ENCODE measurements at regions not wholly inside any gene's neighbourhood (a gene's known extent, or its start where the extent isn't known, plus 50 kb on each side); places are given as distances from the start of the nearest gene placed in this dataset.

DNA sequence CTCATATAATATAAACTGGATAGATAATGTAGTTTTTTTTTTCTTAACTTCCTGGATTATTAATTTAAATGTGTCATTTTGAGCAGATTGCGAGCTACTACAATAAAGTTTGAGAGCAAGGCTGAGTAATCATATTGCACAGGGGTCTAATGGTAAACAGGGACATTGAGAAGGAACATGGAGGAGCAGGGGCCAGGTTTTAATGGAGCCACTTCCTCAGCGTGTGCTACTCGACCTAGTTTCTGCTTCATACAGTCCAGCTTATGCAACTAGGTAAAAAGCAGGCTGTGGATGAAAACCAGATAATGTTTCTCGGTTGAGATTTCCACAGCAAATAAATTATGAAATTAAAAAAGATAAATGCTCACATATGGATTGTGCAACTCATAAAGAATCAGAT lies 1915.7 kb upstream of the CELF4 start:
- Histone ChIP-seq H3K4me2 (ENCODE audit: control insufficient read depth, insufficient read depth) (no peak overlapping the region), H2AFZ (ENCODE audit: control insufficient read depth, low read depth, low read length) (no peak overlapping the region), H3K9ac (ENCODE audit: control insufficient read depth, insufficient read depth, low read length) (no peak overlapping the region), H3K4me1 (ENCODE audit: control insufficient read depth, insufficient read depth, low read length) (no peaks in the 10 kb centered on the region), H3K36me3 (ENCODE audit: control insufficient read depth in 2 of 2, insufficient read depth in 2 of 2, low read length in 1 of 2) (no peaks in the 10 kb centered on the region), H4K20me1 (ENCODE audit: control insufficient read depth, insufficient read depth) (no peaks in the 10 kb centered on the region), H3K27me3 (replicated peaks in 1 of 2; ENCODE audit: control insufficient read depth in 2 of 2, insufficient read depth in 2 of 2, low read length in 1 of 2) (no peaks in the 10 kb centered on the region), H3K79me2 (ENCODE audit: control insufficient read depth, insufficient read depth, low read length) (no peaks in the 10 kb centered on the region), H3K9me3 (replicated peaks; ENCODE audit: control insufficient read depth, insufficient read depth, low read length) (no peaks in the 10 kb centered on the region), H3K4me3 (no peak overlapping the region), H3K27ac (ENCODE audit: control insufficient read depth, insufficient read depth) (no peak overlapping the region)
- no TSS peak for BruUV-seq (replicated peaks)
- FAIRE-seq (no peak), ATAC-seq (no peak), DNase-seq (ENCODE audit: low read depth, low spot score) (no peak)
- intact Hi-C loops (cut with micrococcal nuclease; ENCODE audit: unreplicated experiment) = no loop called here
- ChIA-PET POLR2A (no interaction called here), SMC1A (ENCODE audit: uncharacterized antibody, unreplicated experiment) (no interaction called here), CTCF (no interaction called here), RAD21 (ENCODE audit: unreplicated experiment) (no interaction called here)
- WGBS (ENCODE audit: insufficient coverage, insufficient replicate concordance, low lambda C conversion rate, missing lambda C conversion rate) = 5% methylated on average over 4 of the region's 4 CpGs
- TF ChIP-seq NR2F1 (conservative IDR thresholded peaks at IDR 0.05) (no peak), SP1 (IDR thresholded peaks at IDR 0.05; ENCODE audit: low read depth, low read length) (no peak), ZNF622 (IDR thresholded peaks at IDR 0.05) (no peak), NFXL1 (IDR thresholded peaks at IDR 0.05; ENCODE audit: borderline replicate concordance) (no peak), NFYA (IDR thresholded peaks at IDR 0.05; ENCODE audit: borderline replicate concordance, low read depth, low read length) (no peak), CREM (IDR thresholded peaks at IDR 0.05; ENCODE audit: low read depth) (no peak)
- TF ChIP-seq, protein P1, sequence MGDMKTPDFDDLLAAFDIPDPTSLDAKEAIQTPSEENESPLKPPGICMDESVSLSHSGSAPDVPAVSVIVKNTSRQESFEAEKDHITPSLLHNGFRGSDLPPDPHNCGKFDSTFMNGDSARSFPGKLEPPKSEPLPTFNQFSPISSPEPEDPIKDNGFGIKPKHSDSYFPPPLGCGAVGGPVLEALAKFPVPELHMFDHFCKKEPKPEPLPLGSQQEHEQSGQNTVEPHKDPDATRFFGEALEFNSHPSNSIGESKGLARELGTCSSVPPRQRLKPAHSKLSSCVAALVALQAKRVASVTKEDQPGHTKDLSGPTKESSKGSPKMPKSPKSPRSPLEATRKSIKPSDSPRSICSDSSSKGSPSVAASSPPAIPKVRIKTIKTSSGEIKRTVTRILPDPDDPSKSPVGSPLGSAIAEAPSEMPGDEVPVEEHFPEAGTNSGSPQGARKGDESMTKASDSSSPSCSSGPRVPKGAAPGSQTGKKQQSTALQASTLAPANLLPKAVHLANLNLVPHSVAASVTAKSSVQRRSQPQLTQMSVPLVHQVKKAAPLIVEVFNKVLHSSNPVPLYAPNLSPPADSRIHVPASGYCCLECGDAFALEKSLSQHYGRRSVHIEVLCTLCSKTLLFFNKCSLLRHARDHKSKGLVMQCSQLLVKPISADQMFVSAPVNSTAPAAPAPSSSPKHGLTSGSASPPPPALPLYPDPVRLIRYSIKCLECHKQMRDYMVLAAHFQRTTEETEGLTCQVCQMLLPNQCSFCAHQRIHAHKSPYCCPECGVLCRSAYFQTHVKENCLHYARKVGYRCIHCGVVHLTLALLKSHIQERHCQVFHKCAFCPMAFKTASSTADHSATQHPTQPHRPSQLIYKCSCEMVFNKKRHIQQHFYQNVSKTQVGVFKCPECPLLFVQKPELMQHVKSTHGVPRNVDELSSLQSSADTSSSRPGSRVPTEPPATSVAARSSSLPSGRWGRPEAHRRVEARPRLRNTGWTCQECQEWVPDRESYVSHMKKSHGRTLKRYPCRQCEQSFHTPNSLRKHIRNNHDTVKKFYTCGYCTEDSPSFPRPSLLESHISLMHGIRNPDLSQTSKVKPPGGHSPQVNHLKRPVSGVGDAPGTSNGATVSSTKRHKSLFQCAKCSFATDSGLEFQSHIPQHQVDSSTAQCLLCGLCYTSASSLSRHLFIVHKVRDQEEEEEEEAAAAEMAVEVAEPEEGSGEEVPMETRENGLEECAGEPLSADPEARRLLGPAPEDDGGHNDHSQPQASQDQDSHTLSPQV (IDR thresholded peaks at IDR 0.05) = no peak
- in situ Hi-C loops (cut with MboI) = no loop called here

Data from GM12878 (cell line).